Bronchial epithelial cell (primary cell): ENCODE measurements at regions not wholly inside any gene's neighbourhood (a gene's known extent, or its start where the extent isn't known, plus 50 kb on each side); places are given as distances from the start of the nearest gene placed in this dataset.
A peak's percentile ranks its signal among the peaks of the same experiment; 100 is the strongest.

Experiments
- DNase-seq: peaks from one replicate; pipeline ENCODE4 v3.0.0-alpha.2; 2010; ENCODE audit warnings: low read depth
- FAIRE-seq: peaks from 2 replicates; lab custom pipeline; 2011; peaks lifted over from hg19 to GRCh38; lab: Jason Lieb, UNC
- H3K27me3 ChIP-seq: 2 replicates; pipeline ENCODE4 v1.5.1; 2011; ENCODE audit warnings: low read length; ENCODE audit not compliant: control insufficient read depth, insufficient read depth
- H3K36me3 ChIP-seq: 2 replicates; pipeline ENCODE4 v1.5.1; 2011; ENCODE audit warnings: low read length; ENCODE audit not compliant: control insufficient read depth, insufficient read depth
- H3K4me3 ChIP-seq: 2 replicates; pipeline ENCODE4 v1.5.1; 2011; ENCODE audit warnings: mild to moderate bottlenecking, low read depth, low read length, control low read depth
- CTCF ChIP-seq: IDR thresholded peaks from 2 replicates; pipeline ENCODE4 v1.5.1; 2011; ENCODE audit warnings: mild to moderate bottlenecking, moderate library complexity, low read length, control low read depth, inconsistent platforms; ENCODE audit not compliant: insufficient read depth, severe bottlenecking

- no peak for TF ChIP-seq CTCF
- H3K36me3 ChIP-seq = no peaks in the 10 kb centered on the region
- H3K4me3 ChIP-seq = no peak overlapping the region
- no peaks in the 10 kb centered on the region for H3K27me3 ChIP-seq
- FAIRE-seq = no peak
- DNase-seq = no peak
These were observed 119.6 kb upstream of the HMHB1 start for GRCh38 chr5:143692342-143692741.

DNA sequence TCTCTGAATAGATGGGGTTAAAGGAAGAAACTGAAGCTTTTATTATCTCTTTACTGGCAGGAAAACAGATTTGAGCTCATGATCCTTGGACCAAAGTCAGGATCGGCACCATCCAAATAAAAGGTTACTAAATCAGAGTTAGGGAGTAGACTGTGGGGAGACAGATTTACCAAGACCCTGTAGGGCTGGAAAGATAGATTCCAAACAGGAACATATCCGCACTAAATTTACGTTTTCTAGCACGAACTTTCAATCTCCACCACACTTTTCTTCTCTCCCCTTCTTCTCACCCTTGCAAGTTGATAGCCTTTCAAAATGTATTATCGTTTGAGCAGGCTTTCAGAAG lies 120.0 kb upstream of the HMHB1 start:
- no peaks in the 10 kb centered on the region for H3K27me3 ChIP-seq
- no peak for FAIRE-seq
- no peak for DNase-seq
- no peak overlapping the region for H3K4me3 ChIP-seq
- no peak for TF ChIP-seq CTCF
- H3K36me3 ChIP-seq = no peaks in the 10 kb centered on the region

- no peak for TF ChIP-seq CTCF
- FAIRE-seq (no peak), DNase-seq (no peak)
- no peaks in the 10 kb centered on the region for H3K36me3 ChIP-seq
- H3K27me3 ChIP-seq = no peaks in the 10 kb centered on the region
- no peak overlapping the region for H3K4me3 ChIP-seq
These were observed 120.5 kb upstream of the HMHB1 start for GRCh38 chr5:143691287-143691944.

DNA sequence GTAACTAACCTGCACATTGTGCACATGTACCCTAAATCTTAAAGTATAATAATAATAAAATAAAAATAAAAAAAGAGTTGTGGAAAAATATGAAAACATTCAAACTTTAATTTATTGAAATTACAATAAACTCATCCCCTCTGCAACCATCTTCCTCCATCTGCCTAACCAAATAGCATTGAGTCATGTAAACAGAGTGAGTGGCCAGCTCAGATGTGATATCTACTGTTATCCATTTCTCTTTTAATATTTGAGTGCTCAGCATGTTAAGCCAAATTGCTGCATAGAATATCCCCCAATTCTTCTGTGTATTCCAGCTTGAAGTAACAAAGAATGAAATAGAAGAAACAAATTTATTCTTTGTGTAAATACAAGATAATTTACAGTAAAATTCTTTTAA lies 124.4 kb upstream of the HMHB1 start:
- no peak for TF ChIP-seq CTCF
- Histone ChIP-seq H3K27me3 (no peaks in the 10 kb centered on the region), H3K4me3 (no peak overlapping the region), H3K36me3 (no peaks in the 10 kb centered on the region)
- no peak for FAIRE-seq
- DNase-seq = no peak

- no peak for FAIRE-seq
- peak; percentile 54 for TF ChIP-seq CTCF
- Histone ChIP-seq H3K36me3 (no peaks in the 10 kb centered on the region), H3K27me3 (no peaks in the 10 kb centered on the region), H3K4me3 (no peak overlapping the region)
- DNase-seq = peak; percentile 43
These were observed 126.6 kb upstream of the HMHB1 start for GRCh38 chr5:143685246-143685815.

GRCh38 chr5:143683459-143683858 lies 128.5 kb upstream of the HMHB1 start:
- no peak for TF ChIP-seq CTCF
- Histone ChIP-seq H3K36me3 (no peaks in the 10 kb centered on the region), H3K27me3 (no peaks in the 10 kb centered on the region), H3K4me3 (no peak overlapping the region)
- FAIRE-seq (no peak), DNase-seq (peak; percentile 79)
